IMR-90 (cell line): ENCODE measurements at regions not wholly inside any gene's neighbourhood (a gene's known extent, or its start where the extent isn't known, plus 50 kb on each side); places are given as distances from the start of the nearest gene placed in this dataset.

Source experiments
- ATAC-seq: fragments of 200-7000 bp; cut with Tn5 transposase; 2 replicates; pipeline ENCODE4 v1.9.1; 2020; ENCODE audit warnings: low read depth, mild to moderate bottlenecking, moderate library complexity
- BruUV-seq: library from RNA; stranded (reverse); fragments of 400-500 nt; replicated peaks from 2 replicates; lab custom pipeline; 2021; lab: Mats Ljungman, UMichigan
- CTCF ChIA-PET: fragments of 300-600 bp; formaldehyde crosslinking; extraction: SDS; loops from one replicate; lab custom pipeline; 2021; ENCODE audit warnings: antibody characterized with exemption; lab: Yijun Ruan, JAX
- POLR2A ChIA-PET: fragments of 300-600 bp; sonication (Branson Sonifier 250); formaldehyde crosslinking; loops from one replicate; lab custom pipeline; 2022; ENCODE audit warnings: antibody characterized with exemption; ENCODE audit not compliant: unreplicated experiment; lab: Charles Lee
- DNase-seq: peaks from one replicate; pipeline ENCODE4 v3.0.0; 2013
- H2AFZ ChIP-seq: replicated peaks from 2 replicates; pipeline ENCODE3; 2013; ENCODE audit warnings: low read length, mild to moderate bottlenecking; ENCODE audit not compliant: poor library complexity
- H2AK5ac ChIP-seq: 2 replicates; pipeline ENCODE4 v1.6.1; 2013; ENCODE audit warnings: low read depth, low read length, inconsistent platforms
- H2AK9ac ChIP-seq: replicated peaks from 2 replicates; pipeline ENCODE3; 2013; ENCODE audit warnings: mild to moderate bottlenecking, low read depth, low read length, moderate library complexity; ENCODE audit not compliant: poor library complexity
- H2BK120ac ChIP-seq: 2 replicates; pipeline ENCODE4 v1.6.1; 2013; ENCODE audit warnings: low read depth, low read length, inconsistent platforms
- H2BK15ac ChIP-seq: 3 replicates; pipeline ENCODE4 v1.6.1; 2013; ENCODE audit warnings: low read depth, low read length, inconsistent platforms
- H2BK20ac ChIP-seq: 2 replicates; pipeline ENCODE4 v1.6.1; 2013; ENCODE audit warnings: low read depth, mild to moderate bottlenecking, inconsistent platforms, low read length, moderate library complexity
- H2BK5ac ChIP-seq: 2 replicates; pipeline ENCODE4 v1.6.1; 2013; ENCODE audit warnings: mild to moderate bottlenecking, low read depth, low read length, inconsistent platforms; ENCODE audit not compliant: poor library complexity, severe bottlenecking
- H3K14ac ChIP-seq: replicated peaks from 2 replicates; pipeline ENCODE4 v1.6.1; 2013; ENCODE audit warnings: low read depth, low read length, inconsistent platforms
- H3K18ac ChIP-seq: 2 replicates; pipeline ENCODE4 v1.6.1; 2013; ENCODE audit warnings: low read depth, low read length, control low read depth
- H3K23ac ChIP-seq: 2 replicates; pipeline ENCODE4 v1.6.1; 2013; ENCODE audit warnings: low read depth, low read length, inconsistent platforms
- H3K27ac ChIP-seq: 2 replicates; pipeline ENCODE4 v1.5.1; 2013; ENCODE audit warnings: mild to moderate bottlenecking, control low read depth, low read length; ENCODE audit not compliant: insufficient read depth
- H3K27me3 ChIP-seq: 2 replicates; pipeline ENCODE4 v1.6.1; 2013; ENCODE audit warnings: low read length; ENCODE audit not compliant: control insufficient read depth, insufficient read depth
- H3K36me3 ChIP-seq: 2 replicates; pipeline ENCODE4 v1.6.1; 2013; ENCODE audit warnings: low read length, mixed read lengths; ENCODE audit not compliant: control insufficient read depth, insufficient read depth
- H3K4ac ChIP-seq: 2 replicates; pipeline ENCODE4 v1.6.1; 2013; ENCODE audit warnings: low read depth, low read length, inconsistent platforms
- H3K4me1 ChIP-seq: 2 replicates; pipeline ENCODE4 v1.6.1; 2013; ENCODE audit warnings: low read length, mixed read lengths; ENCODE audit not compliant: control insufficient read depth, insufficient read depth
- H3K4me2 ChIP-seq: 2 replicates; pipeline ENCODE4 v1.6.1; 2013; ENCODE audit warnings: low read depth, mild to moderate bottlenecking, control low read depth, low read length, moderate library complexity
- H3K4me3 ChIP-seq: 2 replicates; pipeline ENCODE4 v1.5.1; 2013; ENCODE audit warnings: low read depth, mild to moderate bottlenecking, control low read depth, low read length, moderate library complexity; ENCODE audit not compliant: insufficient read depth
- H3K56ac ChIP-seq: 2 replicates; pipeline ENCODE4 v1.6.1; 2013; ENCODE audit warnings: low read length, inconsistent platforms; ENCODE audit not compliant: insufficient read depth; ENCODE audit errors: extremely low read depth
- H3K79me1 ChIP-seq, 2 experiments: 2 replicates each; pipeline ENCODE4 v1.6.1; 2013; ENCODE audit warnings: low read length in 2 of 2, inconsistent platforms in 1 of 2, low read depth in 1 of 2
- H3K9ac ChIP-seq: 2 replicates; pipeline ENCODE4 v1.6.1; 2013; ENCODE audit warnings: low read depth, low read length, control low read depth
- H3K9me1 ChIP-seq: 2 replicates; pipeline ENCODE4 v1.6.1; 2013; ENCODE audit warnings: low read length, inconsistent platforms; ENCODE audit not compliant: insufficient read depth
- H3K9me3 ChIP-seq: 2 replicates; pipeline ENCODE4 v1.6.1; 2013; ENCODE audit warnings: low read length; ENCODE audit not compliant: control insufficient read depth, insufficient read depth
- H4K20me1 ChIP-seq: 2 replicates; pipeline ENCODE4 v1.6.1; 2013; ENCODE audit warnings: low read length, inconsistent platforms; ENCODE audit not compliant: insufficient read depth
- H4K5ac ChIP-seq: 2 replicates; pipeline ENCODE4 v1.6.1; 2013; ENCODE audit warnings: mild to moderate bottlenecking, low read depth, low read length, control low read depth
- H4K8ac ChIP-seq, 2 experiments: 2 replicates each; pipeline ENCODE4 v1.6.1; 2013; ENCODE audit warnings: low read depth in 2 of 2, low read length in 2 of 2, control low read depth in 1 of 2, inconsistent platforms in 1 of 2
- H4K91ac ChIP-seq: 2 replicates; pipeline ENCODE4 v1.6.1; 2013; ENCODE audit warnings: low read depth, low read length, inconsistent platforms; ENCODE audit not compliant: insufficient read depth
- CEBPB ChIP-seq: IDR thresholded peaks from 2 replicates; pipeline ENCODE4 v1.6.1; 2012; ENCODE audit warnings: low read depth, low read length, improper control_type of control experiment
- CHD1 ChIP-seq: IDR thresholded peaks from 2 replicates; pipeline ENCODE4 v1.6.1; 2012; ENCODE audit warnings: low read depth, low read length, improper control_type of control experiment
- CTCF ChIP-seq: conservative IDR thresholded peaks from 2 replicates; pipeline ENCODE4 v1.5.1; 2012; ENCODE audit warnings: mild to moderate bottlenecking, low read depth, low read length, improper control_type of control experiment
- MAFK ChIP-seq: IDR thresholded peaks from 2 replicates; pipeline ENCODE4 v1.6.1; 2012; ENCODE audit warnings: low read depth, low read length, improper control_type of control experiment
- MAZ ChIP-seq: IDR thresholded peaks from 2 replicates; pipeline ENCODE4 v1.6.1; 2012; ENCODE audit warnings: low read depth, mild to moderate bottlenecking, low read length, improper control_type of control experiment, moderate library complexity, borderline replicate concordance
- RAD21 ChIP-seq: IDR thresholded peaks from 2 replicates; pipeline ENCODE4 v1.6.1; 2012; ENCODE audit warnings: low read length, improper control_type of control experiment
- SMC3 ChIP-seq: fragments of 150-350 bp; IDR thresholded peaks from 2 replicates; pipeline ENCODE4 v1.6.1; 2016; ENCODE audit warnings: low read depth, mild to moderate bottlenecking, antibody characterized with exemption, low read length, moderate library complexity
- WGBS, 2 experiments: methylation state at CpG; one replicate each; pipeline versions ENCODE4 v1.1.5 to v1.1.7; 2013; ENCODE audit warnings: missing lambda C conversion rate in 2 of 2; ENCODE audit not compliant: insufficient read length in 1 of 2; ENCODE audit errors: extremely low coverage in 2 of 2; 5-methylcytosine and 5-hydroxymethylcytosine counted together
- dilution Hi-C: fragments of 300-500 bp; cut with HindIII; formaldehyde crosslinking; loops from one replicate; pipeline ENCODE4 v1.14.3; 2018; ENCODE audit warnings: low sequenced_read_pairs; ENCODE audit not compliant: unreplicated experiment
- in situ Hi-C: fragments of 300-500 bp; cut with MboI; formaldehyde crosslinking; loops from 3 replicates; pipeline ENCODE4 v1.14.3; 2019; ENCODE audit warnings: low sequenced_read_pairs, inconsistent platforms, mixed read lengths
- intact Hi-C: fragments of 100-400 bp; cut with micrococcal nuclease; formaldehyde crosslinking; loops from 2 replicates; pipeline ENCODE4 v1.10.0; 2022
- TF ChIP-seq, protein P1 (sequence below): fragments of 150-350 bp; IDR thresholded peaks from 2 replicates; pipeline ENCODE4 v1.6.1; 2016; ENCODE audit warnings: low read depth, mild to moderate bottlenecking, low read length, moderate library complexity, borderline replicate concordance

- H2BK5ac ChIP-seq: no peak overlapping the region
- no peak overlapping the region for H2AFZ ChIP-seq
- H4K8ac ChIP-seq: no peak overlapping the region
- H4K20me1 ChIP-seq: no peaks in the 10 kb centered on the region
- no peak overlapping the region for H3K9ac ChIP-seq
- no peak overlapping the region for H2BK20ac ChIP-seq
- CTCF ChIA-PET: interaction anchor here (0.6 kb wide), 1 partner anchor 148 kb away, joined by 3 read pairs; no protein-coding TSS in a partner anchor
- DNase-seq: no peak
- H3K4me2 ChIP-seq: no peak overlapping the region
- POLR2A ChIA-PET: no interaction called here
- H3K9me1 ChIP-seq: no peaks in the 10 kb centered on the region
- H3K79me1 ChIP-seq: no peaks in the 10 kb centered on the region
- WGBS, 2 experiments: 100% methylated on average over 1 of the region's 3 CpGs; no CpG with 5 or more reads in 1 of the 2 experiments
- ATAC-seq: no peak
- H3K36me3 ChIP-seq: no peaks in the 10 kb centered on the region
- H3K27me3 ChIP-seq: no peaks in the 10 kb centered on the region; the same call in 1 of the 2 replicates
- no peak overlapping the region for H2AK5ac ChIP-seq
- BruUV-seq: no TSS peak
- no peak overlapping the region for H4K91ac ChIP-seq
- no peak overlapping the region for H3K14ac ChIP-seq
- in situ Hi-C loops: no loop called here
- H2AK9ac ChIP-seq: no peak overlapping the region
- no peak overlapping the region for H3K4me3 ChIP-seq
- intact Hi-C loops: no loop called here
- TF ChIP-seq RAD21 (no peak), SMC3 (no peak), CEBPB (no peak), CTCF (no peak), MAZ (no peak), CHD1 (no peak), MAFK (no peak)
- TF ChIP-seq, protein P1, sequence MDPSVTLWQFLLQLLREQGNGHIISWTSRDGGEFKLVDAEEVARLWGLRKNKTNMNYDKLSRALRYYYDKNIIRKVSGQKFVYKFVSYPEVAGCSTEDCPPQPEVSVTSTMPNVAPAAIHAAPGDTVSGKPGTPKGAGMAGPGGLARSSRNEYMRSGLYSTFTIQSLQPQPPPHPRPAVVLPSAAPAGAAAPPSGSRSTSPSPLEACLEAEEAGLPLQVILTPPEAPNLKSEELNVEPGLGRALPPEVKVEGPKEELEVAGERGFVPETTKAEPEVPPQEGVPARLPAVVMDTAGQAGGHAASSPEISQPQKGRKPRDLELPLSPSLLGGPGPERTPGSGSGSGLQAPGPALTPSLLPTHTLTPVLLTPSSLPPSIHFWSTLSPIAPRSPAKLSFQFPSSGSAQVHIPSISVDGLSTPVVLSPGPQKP: no peak
- no peak overlapping the region for H3K23ac ChIP-seq
- no peaks in the 10 kb centered on the region for H3K9me3 ChIP-seq
- no peak overlapping the region for H2BK15ac ChIP-seq
- no peak overlapping the region for H3K18ac ChIP-seq
- H2BK120ac ChIP-seq: no peak overlapping the region
- H3K56ac ChIP-seq: no peak overlapping the region
- no peaks in the 10 kb centered on the region for H3K4me1 ChIP-seq
- dilution Hi-C loops: no loop called here
- no peak overlapping the region for H4K5ac ChIP-seq
- no peak overlapping the region for H3K27ac ChIP-seq
- H3K4ac ChIP-seq: no peak overlapping the region
Measured at GRCh38 chr1:170271430-170272161, 125.8 kb downstream of the NTMT2 start.
